ENCODE measurements at regions not wholly inside any gene's neighbourhood (a gene's known extent, or its start where the extent isn't known, plus 50 kb on each side); places are given as distances from the start of the nearest gene placed in this dataset.

DNA sequence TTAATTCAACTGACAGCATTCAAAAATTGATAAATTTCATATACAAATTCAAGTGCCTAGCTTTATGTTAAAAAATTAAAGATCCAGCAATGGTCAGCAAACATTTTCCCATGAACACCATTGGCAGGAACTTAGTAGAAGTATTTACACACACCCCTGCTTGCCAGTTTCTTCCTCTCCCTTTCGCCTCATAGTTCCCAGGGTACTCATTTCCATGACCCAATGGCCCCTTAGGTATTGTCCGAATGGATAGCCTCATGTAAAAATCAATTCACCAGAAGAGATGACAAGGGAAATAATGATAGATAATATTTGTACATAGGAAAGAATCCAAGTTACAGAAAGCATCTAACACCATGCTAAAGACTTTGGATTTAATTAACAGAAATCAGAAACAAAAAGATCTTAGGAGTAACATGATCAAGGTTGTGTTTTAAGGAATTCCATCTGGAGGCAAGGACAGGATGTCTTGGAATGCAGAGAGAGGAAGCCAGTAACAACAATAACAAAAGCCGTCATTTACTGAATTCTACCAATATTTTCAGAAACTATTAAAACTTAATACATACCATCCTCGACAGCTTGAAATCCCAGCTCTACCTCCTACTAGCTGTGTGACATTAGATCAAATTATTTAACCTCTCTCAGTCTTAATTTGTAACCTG, 423.0 kb downstream of the IRS1 start:
- intact Hi-C loops (cut with DNase I): no loop called here
- DNase-seq (ENCODE audit: low spot score): no peak

- intact Hi-C loops (cut with DNase I): no loop called here
- DNase-seq (ENCODE audit: low spot score): no peak
These were observed 432.7 kb downstream of the IRS1 start for GRCh38 chr2:226366920-226367319.

DNA sequence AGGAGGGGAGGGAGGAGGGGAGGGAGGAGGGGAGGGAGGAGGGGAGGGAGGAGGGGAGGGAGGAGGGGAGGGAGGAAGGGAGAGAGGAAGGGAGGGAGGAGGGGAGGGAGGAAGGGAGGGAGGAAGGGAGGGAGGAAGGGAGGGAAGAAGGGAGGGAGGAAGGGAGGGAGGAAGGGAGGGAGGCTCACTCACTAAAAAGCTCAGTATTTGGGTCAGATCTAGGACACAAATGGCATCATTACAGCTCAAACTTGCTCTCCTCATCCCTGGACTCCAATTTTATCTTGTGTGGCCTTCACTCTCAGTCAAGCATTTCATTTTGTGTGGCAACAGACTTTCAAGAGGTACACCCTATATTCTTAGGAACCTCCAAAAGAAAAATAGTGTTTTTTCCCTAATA, 435.4 kb downstream of the IRS1 start:
- intact Hi-C loops (cut with DNase I): no loop called here

GRCh38 chr2:226362980-226363379, 436.6 kb downstream of the IRS1 start:
- intact Hi-C loops (cut with DNase I): no loop called here
- no peak for DNase-seq (ENCODE audit: low spot score)

More for the DNA sequence above, 435.4 kb downstream of the IRS1 start:
- no peak for DNase-seq (ENCODE audit: low spot score)

- DNase-seq (ENCODE audit: low spot score): no peak
- intact Hi-C loops (cut with DNase I): no loop called here
These were observed 439.0 kb downstream of the IRS1 start for GRCh38 chr2:226360658-226361057.

DNA sequence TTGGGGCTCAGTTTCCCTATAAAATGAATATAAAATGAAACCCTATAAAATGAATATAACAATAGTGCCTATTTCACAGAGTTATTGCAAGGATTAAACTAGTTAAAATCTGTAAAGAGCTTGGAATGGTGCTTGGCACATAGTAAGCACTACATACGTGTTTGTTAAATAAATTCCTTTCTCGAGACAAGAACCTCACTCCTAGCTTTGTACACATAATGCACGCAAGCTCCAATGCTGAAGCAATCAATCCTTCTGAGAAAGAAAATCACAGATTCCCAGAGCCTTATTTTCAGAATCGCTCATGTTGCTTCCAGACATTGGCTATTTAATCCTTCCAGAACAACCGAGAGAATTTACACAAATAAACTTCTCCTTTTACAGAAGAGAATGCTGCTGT, 440.9 kb downstream of the IRS1 start:
- intact Hi-C loops (cut with DNase I): no loop called here

GRCh38 chr2:226357816-226358215, 441.8 kb downstream of the IRS1 start:
- DNase-seq (ENCODE audit: low spot score): no peak
- intact Hi-C loops (cut with DNase I): no loop called here

More for the DNA sequence above, 440.9 kb downstream of the IRS1 start:
- DNase-seq (ENCODE audit: low spot score): no peak

GRCh38 chr2:226355600-226355999, 444.0 kb downstream of the IRS1 start:
- no peak for DNase-seq (ENCODE audit: low spot score)
- intact Hi-C loops (cut with DNase I): no loop called here

GRCh38 chr2:226354434-226354833, 445.2 kb downstream of the IRS1 start:
- DNase-seq (ENCODE audit: low spot score): no peak

GRCh38 chr2:226352941-226353560, 446.6 kb downstream of the IRS1 start:
- DNase-seq (ENCODE audit: low spot score): no peak
- intact Hi-C loops (cut with DNase I): no loop called here

More at GRCh38 chr2:226354434-226354833, 445.2 kb downstream of the IRS1 start:
- intact Hi-C loops (cut with DNase I): no loop called here

DNA sequence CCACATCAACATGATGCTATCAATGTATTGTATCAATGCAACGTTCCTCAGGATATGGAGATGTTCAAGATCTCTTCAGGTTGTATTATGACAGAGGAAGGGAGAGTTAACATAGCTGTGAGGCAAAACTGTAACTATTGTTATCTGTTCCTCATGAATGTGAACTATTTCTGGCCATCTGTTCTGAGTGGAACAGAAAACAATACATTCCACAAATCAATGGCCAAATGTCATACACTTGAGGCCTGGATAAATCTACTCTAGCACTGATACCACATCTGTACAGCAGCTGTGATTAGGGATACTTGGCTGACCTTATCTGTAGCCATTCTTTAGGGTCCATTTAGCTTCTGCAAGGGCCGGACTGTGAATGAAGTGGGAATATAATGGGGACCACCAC, 447.9 kb downstream of the IRS1 start:
- intact Hi-C loops (cut with DNase I): no loop called here
- DNase-seq (ENCODE audit: low spot score): no peak

DNA sequence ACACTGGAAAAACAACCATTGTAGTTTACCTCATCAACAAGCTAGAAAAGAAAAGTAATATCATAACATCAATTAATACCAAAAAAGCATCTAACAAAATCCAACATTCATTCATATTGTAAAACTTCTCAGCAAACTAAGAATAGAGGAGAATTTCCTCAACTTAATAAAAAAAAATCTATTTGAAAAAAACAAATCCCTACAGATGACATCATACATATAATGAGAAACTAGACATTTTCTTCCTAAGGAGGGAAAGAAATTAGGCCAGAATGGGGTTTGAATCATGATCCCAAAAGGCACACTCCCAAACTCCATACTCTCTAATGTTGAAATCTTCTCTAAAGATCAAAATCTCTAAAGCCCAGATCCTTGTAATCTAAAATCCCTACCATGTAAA, 460.0 kb downstream of the IRS1 start:
- DNase-seq (ENCODE audit: low spot score): no peak
- intact Hi-C loops (cut with DNase I): no loop called here

DNA sequence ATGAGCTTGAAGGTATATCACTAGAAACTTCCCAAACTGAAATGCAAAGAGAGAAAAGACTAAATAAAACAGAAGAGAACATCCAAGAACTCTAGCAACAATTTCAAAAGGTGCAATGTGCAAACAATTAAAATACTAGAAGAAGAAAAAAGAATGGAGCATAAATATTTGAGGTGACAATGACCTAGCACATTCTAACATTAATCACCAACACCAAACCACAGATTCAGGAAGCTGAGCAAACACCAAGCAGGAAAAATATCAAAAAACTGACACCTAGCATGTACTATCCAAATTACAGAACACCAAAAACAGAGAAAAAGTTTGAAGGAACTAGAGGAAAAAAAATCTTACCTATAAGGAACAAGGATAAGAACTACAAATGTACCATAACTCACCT, 460.8 kb downstream of the IRS1 start:
- intact Hi-C loops (cut with DNase I): no loop called here

DNA sequence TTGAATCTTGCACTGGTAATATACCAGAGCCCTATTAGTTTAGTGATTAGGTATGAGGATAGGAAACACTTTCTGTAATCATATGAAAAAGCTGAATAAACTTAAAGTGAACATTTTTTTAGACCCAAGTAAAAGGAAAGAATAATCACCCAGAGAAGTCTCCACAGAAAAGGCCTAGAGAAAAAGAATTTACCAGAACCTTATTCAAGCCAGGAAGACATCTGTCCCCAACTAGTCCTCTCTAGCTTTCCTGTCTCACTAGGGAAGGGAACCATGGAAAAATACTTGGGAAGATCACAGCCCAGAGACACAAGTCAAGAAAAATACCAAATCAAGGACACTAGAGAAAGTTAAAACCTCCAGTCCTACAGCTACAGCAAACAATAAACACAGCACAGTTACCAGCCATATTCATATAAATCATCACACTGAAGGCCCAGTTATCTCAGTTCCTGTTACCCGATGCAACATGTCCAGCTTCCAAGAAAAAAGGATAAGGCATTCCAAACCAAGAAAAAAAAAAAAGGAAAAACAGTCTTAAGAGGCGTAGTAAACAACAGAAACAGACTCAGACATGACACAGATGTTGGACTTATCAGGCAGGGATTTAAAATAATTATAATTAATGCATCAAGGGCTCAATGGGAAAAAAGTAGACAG, 461.5 kb downstream of the IRS1 start:
- DNase-seq (ENCODE audit: low spot score): no peak
- intact Hi-C loops (cut with DNase I): no loop called here

More for the DNA sequence above, 460.8 kb downstream of the IRS1 start:
- no peak for DNase-seq (ENCODE audit: low spot score)

DNA sequence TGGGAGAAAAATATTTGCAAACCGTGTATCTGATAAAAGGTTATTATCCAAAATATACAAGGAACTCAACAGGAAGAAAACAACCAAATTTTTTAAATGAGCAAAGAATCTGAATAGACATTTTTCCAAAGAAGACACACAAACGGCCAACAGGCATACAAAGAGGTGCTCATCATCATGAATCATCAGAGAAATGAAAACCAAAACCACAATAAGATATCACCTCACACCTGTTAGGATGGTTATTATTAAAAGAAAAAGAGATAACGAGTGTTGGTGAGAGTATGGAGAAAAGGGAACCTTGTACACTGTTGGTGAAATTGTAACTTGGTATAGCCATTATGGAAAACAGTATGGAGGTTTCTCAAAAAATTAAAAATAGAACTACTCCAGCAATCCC, 463.3 kb downstream of the IRS1 start:
- no peak for DNase-seq (ENCODE audit: low spot score)
- intact Hi-C loops (cut with DNase I): no loop called here

- intact Hi-C loops (cut with DNase I): no loop called here
- no peak for DNase-seq (ENCODE audit: low spot score)
These were observed 464.5 kb downstream of the IRS1 start for GRCh38 chr2:226334981-226335720.

GRCh38 chr2:226333388-226333787, 466.2 kb downstream of the IRS1 start:
- intact Hi-C loops (cut with DNase I): no loop called here
- no peak for DNase-seq (ENCODE audit: low spot score)

- DNase-seq (ENCODE audit: low spot score): no peak
- intact Hi-C loops (cut with DNase I): no loop called here
These were observed 469.4 kb downstream of the IRS1 start for GRCh38 chr2:226330206-226330605.

- no peak for DNase-seq (ENCODE audit: low spot score)
- intact Hi-C loops (cut with DNase I): no loop called here
These were observed 470.4 kb downstream of the IRS1 start for GRCh38 chr2:226329180-226329579.

- no peak for DNase-seq (ENCODE audit: low spot score)
- intact Hi-C loops (cut with DNase I): no loop called here
These were observed 471.8 kb downstream of the IRS1 start for GRCh38 chr2:226327830-226328229.

All from cardiac septum (tissue), 1 donor.